ENCODE measurements at regions not wholly inside any gene's neighbourhood (a gene's known extent, or its start where the extent isn't known, plus 50 kb on each side); places are given as distances from the start of the nearest gene placed in this dataset.

DNA sequence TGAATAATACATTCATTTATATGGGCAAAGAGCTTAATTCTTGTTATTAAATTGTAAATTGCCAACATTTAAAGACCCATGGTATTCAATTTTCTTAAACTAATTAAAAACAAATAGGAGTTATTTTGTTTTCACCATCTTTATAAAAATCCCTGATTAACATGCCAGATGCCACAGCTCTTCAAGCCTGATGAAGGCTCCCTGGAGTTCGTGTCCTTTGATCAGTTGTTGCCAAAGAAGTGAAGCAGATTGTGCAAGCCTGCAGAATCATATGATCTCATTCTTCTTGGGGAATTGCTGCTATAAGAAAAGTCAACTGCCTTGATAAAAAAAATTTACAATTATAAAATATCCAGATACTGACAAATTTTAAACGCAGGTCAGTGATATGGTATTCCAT lies 288.3 kb upstream of the PPFIA2 start:
- DNase-seq (ENCODE audit: low read depth in 1 of 2, low spot score in 1 of 2) = no peak

GRCh38 chr12:82040987-82041743 lies 282.0 kb upstream of the PPFIA2 start:
- DNase-seq (ENCODE audit: low read depth in 1 of 2, low spot score in 1 of 2) = no peak

- DNase-seq (ENCODE audit: low read depth in 1 of 2, low spot score in 1 of 2) = no peak
Measured at GRCh38 chr12:82034769-82035168, 275.6 kb upstream of the PPFIA2 start.

- no peak for DNase-seq (ENCODE audit: low read depth in 1 of 2, low spot score in 1 of 2)
Measured at GRCh38 chr12:82029936-82030335, 270.8 kb upstream of the PPFIA2 start.

DNA sequence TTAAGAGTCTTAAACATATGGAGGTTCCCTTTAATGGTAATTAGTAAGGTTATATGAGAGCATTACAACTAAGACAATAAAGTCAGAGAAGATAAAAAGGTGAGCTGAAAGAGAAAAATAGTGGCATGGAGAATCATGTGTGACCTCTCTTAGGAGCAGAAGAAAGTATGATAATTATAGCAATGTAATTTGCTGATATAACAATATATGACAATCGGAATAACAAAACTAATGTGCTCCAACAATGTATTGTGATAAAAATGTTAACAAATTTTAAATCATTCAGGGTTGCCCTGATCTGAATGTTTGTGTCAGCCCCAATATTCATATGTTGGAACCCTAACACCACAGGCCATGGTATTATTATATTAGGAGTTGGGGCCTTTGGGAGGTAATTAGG lies 269.6 kb upstream of the PPFIA2 start:
- no peak for DNase-seq (ENCODE audit: low read depth in 1 of 2, low spot score in 1 of 2)

- no peak for DNase-seq (ENCODE audit: low read depth in 1 of 2, low spot score in 1 of 2)
Measured at GRCh38 chr12:82027612-82028011, 268.5 kb upstream of the PPFIA2 start.

- DNase-seq (ENCODE audit: low read depth in 1 of 2, low spot score in 1 of 2) = no peak
Measured at GRCh38 chr12:82025462-82025861, 266.3 kb upstream of the PPFIA2 start.

GRCh38 chr12:82019533-82019932 lies 260.4 kb upstream of the PPFIA2 start:
- DNase-seq (ENCODE audit: low read depth in 1 of 2, low spot score in 1 of 2) = no peak

GRCh38 chr12:82015623-82016347 lies 256.6 kb upstream of the PPFIA2 start:
- DNase-seq (ENCODE audit: low read depth in 1 of 2, low spot score in 1 of 2) = no peak

- DNase-seq (ENCODE audit: low read depth in 1 of 2, low spot score in 1 of 2) = no peak
Measured at GRCh38 chr12:82012176-82012575, 253.0 kb upstream of the PPFIA2 start.

- no peak for DNase-seq (ENCODE audit: low read depth in 1 of 2, low spot score in 1 of 2)
Measured at GRCh38 chr12:82009524-82009923, 250.4 kb upstream of the PPFIA2 start.

DNA sequence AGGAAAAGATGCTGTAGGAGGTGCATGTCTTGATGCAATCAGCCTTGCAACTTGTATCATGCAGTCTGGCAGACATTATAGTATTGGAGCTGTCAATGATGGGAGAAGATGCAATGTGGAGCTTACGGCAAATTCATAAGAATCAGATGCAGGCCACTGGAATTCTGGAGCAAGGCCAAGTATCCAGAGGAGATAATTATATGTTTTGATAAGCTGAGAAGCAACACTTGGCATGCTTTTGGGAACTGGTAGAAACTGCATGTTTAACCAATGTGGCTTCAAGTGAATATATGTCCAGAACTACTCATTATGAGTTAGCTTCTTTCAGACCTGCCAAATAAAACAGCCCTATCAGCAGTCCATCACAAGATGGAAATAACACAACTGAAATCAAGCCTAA lies 249.1 kb upstream of the PPFIA2 start:
- no peak for DNase-seq (ENCODE audit: low read depth in 1 of 2, low spot score in 1 of 2)

GRCh38 chr12:81998761-81999378 lies 239.7 kb upstream of the PPFIA2 start:
- no peak for DNase-seq (ENCODE audit: low read depth in 1 of 2, low spot score in 1 of 2)

DNA sequence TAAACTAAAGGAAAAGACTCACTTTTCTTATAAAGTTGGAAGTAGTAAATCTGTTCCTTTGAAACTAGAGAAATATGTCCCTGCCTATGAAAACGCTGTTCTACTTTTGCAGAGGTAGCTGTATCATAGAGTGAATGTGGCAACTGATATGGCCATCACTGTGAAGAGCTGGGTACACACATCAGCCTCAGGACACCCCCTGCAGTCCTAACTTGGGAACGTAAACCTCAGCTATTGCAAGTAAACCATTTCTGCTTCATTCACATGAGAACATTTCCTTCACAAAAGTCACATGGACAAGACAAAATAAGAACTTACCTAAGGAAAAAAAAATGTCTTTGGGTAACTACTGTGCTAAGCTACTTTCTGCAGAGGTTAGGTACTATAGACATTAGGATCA lies 233.3 kb upstream of the PPFIA2 start:
- DNase-seq (ENCODE audit: low read depth in 1 of 2, low spot score in 1 of 2) = no peak

DNA sequence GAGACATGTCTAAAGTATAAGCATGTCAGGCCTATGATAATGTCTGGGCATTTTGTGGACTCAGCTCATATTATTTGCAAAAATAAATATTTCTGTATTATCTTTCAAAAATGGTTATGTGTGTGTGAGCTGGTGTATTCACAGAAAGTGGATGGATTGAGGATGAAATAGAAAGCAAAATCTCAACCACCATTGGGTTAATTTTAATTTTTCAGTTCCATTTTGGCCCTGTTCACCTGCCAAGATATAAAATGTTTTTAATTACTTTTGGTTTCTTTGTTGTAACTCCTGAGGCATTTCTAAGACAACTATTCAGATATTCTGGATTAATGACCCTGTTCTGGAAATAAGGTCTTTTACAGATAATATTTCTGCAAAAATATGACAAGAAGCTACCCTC lies 232.7 kb upstream of the PPFIA2 start:
- no peak for DNase-seq (ENCODE audit: low read depth in 1 of 2, low spot score in 1 of 2)

- DNase-seq (ENCODE audit: low read depth in 1 of 2, low spot score in 1 of 2) = no peak
Measured at GRCh38 chr12:81988362-81988761, 229.2 kb upstream of the PPFIA2 start.

DNA sequence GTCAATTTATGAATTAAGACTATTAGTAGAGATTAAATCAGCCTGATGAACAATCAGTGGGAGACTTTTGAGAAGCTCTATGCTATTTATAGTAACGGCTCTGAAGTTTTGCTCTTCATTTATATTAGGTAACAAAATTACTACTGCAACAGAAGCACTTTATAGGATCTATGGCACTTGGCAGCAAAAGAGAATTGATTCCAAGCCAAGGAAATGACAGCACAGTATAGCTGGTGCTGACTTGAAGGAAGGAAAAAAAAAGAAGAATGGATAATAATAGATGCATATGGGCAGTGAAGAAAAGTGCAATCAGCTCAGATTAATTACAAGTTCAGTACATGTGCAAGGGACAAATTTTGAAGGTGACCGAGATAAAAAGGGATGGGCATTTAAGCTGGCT lies 228.2 kb upstream of the PPFIA2 start:
- DNase-seq (ENCODE audit: low read depth in 1 of 2, low spot score in 1 of 2) = no peak

GRCh38 chr12:81976661-81977060 lies 217.5 kb upstream of the PPFIA2 start:
- no peak for DNase-seq (ENCODE audit: low read depth in 1 of 2, low spot score in 1 of 2)

DNA sequence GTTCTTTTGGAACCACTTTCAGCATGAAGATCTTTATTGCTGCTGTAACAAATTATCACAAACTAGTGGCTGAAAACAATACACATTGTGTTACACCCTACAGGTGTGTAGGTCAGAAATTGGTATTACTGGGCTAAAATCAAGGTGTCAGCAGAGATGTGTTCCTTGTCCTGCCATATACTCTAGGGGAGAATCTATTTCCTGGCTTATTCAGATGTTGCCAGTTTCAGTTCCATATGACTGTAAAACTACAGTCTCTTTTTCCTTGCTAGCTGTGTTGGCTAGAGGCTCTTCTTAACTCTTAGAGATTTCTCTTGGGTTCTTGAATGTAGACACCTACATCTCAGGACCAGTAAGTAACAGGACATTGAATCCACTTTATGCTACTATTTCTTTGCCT lies 215.6 kb upstream of the PPFIA2 start:
- DNase-seq (ENCODE audit: low read depth in 1 of 2, low spot score in 1 of 2) = no peak

GRCh38 chr12:81968421-81968820 lies 209.3 kb upstream of the PPFIA2 start:
- DNase-seq (ENCODE audit: low read depth in 1 of 2, low spot score in 1 of 2) = no peak

DNA sequence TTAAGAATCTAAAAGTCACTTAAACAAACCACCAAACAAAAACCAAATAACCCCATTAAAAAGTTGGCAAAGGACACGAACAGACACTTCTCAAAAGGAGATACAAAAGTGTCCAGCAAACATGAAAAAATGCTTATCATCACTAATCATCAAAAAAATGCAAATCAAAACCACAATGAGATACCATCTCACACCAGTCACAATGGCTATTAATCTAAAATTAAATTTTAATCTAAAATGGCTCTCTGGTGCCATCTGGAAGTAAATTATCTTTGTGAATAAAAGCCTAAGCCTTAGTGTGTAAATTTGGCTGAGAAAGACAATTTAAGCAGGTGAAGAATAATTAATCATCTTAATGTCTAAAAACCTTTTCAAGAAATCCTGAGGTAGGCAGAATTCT lies 204.5 kb upstream of the PPFIA2 start:
- no peak for DNase-seq (ENCODE audit: low read depth in 1 of 2, low spot score in 1 of 2)

DNA sequence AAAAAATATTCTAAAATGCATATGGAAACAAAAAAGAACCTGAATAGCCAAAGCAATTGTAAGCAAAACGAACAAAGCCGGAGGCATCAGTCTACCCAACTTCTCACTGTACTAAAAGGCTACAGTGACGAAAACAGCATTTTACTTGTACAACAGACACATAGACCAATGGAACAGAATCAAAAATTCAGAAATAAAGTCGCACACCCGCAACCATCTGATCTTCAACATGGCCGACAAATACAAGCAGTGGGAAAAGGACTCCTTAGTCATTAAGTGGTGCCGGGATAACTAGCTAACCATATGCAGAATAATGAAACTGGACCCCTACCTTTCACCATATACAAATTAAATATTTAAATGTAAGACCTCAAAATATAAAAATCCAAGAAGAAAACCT lies 203.9 kb upstream of the PPFIA2 start:
- no peak for DNase-seq (ENCODE audit: low read depth in 1 of 2, low spot score in 1 of 2)
